ENCODE measurements at regions not wholly inside any gene's neighbourhood (a gene's known extent, or its start where the extent isn't known, plus 50 kb on each side); places are given as distances from the start of the nearest gene placed in this dataset.

DNA sequence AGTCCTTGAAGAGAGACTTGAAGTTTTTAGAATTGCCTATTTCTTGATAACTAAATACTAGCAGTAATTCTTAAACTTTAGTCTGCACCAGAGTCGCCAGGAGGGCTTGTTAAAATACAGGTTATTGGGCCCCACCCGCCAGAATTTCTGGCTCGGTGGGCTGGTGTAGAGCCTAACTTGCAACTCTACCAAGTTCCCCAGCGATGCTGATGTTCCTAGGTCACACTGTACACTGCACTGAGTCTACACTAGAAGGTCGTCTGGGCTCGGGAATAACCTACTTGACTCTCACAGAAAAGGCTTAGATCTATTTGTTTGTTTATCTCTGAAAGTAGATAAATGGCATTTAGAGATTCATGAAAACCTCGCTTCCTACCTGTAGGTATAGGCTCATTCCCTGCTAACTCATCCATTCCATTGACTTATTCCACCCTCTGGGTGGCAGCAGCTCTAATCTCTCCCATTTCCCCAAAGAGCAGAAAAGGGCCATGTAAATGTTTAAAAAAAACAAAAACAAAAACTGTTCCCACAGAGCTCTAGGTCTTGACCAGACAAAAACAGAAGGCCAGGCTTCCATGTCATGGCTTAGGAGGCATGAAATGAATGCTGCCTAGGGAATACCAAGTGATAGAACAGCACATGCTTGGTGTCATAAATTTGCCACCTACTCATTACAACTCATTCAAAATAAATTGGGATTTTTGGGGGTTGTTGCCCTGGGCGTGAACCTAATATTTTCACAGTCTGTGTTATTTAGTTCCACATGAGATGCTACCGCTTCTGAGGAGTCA, 292.1 kb downstream of the ADGB start:
- Histone ChIP-seq H3F3A (ENCODE audit: low read length, unreplicated experiment) (no peaks in the 10 kb centered on the region), H3K4me2 (ENCODE audit: low read length) (no peak overlapping the region), H3K4me3 (ENCODE audit: low read length) (no peak overlapping the region), H3K9ac (ENCODE audit: low read length) (no peak overlapping the region), H4K20me1 (ENCODE audit: low read length) (no peaks in the 10 kb centered on the region), H3K27me3 (ENCODE audit: low read length) (no peaks in the 10 kb centered on the region), H3K4me1 (ENCODE audit: insufficient read depth, low read length) (peaks cover 6% of the 10 kb centered on the region; the same call in 1 of the 2 replicates), H3K9me3 (ENCODE audit: low read length) (no peaks in the 10 kb centered on the region), H3K36me3 (ENCODE audit: low read depth, low read length) (no peaks in the 10 kb centered on the region), H3K27ac (ENCODE audit: low read length) (no peak overlapping the region), H2AFZ (ENCODE audit: low read length) (no peak overlapping the region), H3K9me2 (replicated peaks; ENCODE audit: low read length) (no peaks in the 10 kb centered on the region), H3K79me2 (ENCODE audit: low read length) (no peaks in the 10 kb centered on the region)
- ChIA-PET POLR2A (ENCODE audit: unreplicated experiment) (no interaction called here), CTCF (no interaction called here)
- TF ChIP-seq EZH2phosphoT487 (IDR thresholded peaks at IDR 0.05; ENCODE audit: borderline replicate concordance, low read length): no peak
- TF ChIP-seq EZH2 (IDR thresholded peaks at IDR 0.05; ENCODE audit: low read length, unreplicated experiment): no peak
- TF ChIP-seq, protein P1, sequence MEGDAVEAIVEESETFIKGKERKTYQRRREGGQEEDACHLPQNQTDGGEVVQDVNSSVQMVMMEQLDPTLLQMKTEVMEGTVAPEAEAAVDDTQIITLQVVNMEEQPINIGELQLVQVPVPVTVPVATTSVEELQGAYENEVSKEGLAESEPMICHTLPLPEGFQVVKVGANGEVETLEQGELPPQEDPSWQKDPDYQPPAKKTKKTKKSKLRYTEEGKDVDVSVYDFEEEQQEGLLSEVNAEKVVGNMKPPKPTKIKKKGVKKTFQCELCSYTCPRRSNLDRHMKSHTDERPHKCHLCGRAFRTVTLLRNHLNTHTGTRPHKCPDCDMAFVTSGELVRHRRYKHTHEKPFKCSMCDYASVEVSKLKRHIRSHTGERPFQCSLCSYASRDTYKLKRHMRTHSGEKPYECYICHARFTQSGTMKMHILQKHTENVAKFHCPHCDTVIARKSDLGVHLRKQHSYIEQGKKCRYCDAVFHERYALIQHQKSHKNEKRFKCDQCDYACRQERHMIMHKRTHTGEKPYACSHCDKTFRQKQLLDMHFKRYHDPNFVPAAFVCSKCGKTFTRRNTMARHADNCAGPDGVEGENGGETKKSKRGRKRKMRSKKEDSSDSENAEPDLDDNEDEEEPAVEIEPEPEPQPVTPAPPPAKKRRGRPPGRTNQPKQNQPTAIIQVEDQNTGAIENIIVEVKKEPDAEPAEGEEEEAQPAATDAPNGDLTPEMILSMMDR (conservative IDR thresholded peaks at IDR 0.05; ENCODE audit: low read depth, low read length): no peak
- intact Hi-C loops (cut with micrococcal nuclease): no loop called here
- BruUV-seq (replicated peaks): no TSS peak
- no peak for ATAC-seq
- DNase-seq: no peak

- H3K4me3 ChIP-seq (ENCODE audit: low read length): no peak overlapping the region
- TF ChIP-seq, protein P1 (conservative IDR thresholded peaks at IDR 0.05; ENCODE audit: low read depth, low read length): no peak
- TF ChIP-seq EZH2phosphoT487 (IDR thresholded peaks at IDR 0.05; ENCODE audit: borderline replicate concordance, low read length): no peak
- TF ChIP-seq EZH2 (IDR thresholded peaks at IDR 0.05; ENCODE audit: low read length, unreplicated experiment): no peak
- H4K20me1 ChIP-seq (ENCODE audit: low read length): no peaks in the 10 kb centered on the region
- no peaks in the 10 kb centered on the region for H3K9me2 ChIP-seq (replicated peaks; ENCODE audit: low read length)
- H3K9me3 ChIP-seq (ENCODE audit: low read length): no peaks in the 10 kb centered on the region
- H3K27me3 ChIP-seq (ENCODE audit: low read length): no peaks in the 10 kb centered on the region
- H3K4me2 ChIP-seq (ENCODE audit: low read length): no peak overlapping the region
- no peaks in the 10 kb centered on the region for H3F3A ChIP-seq (ENCODE audit: low read length, unreplicated experiment)
- CTCF ChIA-PET: no interaction called here
- H3K79me2 ChIP-seq (ENCODE audit: low read length): no peaks in the 10 kb centered on the region
- intact Hi-C loops (cut with micrococcal nuclease): no loop called here
- H2AFZ ChIP-seq (ENCODE audit: low read length): no peak overlapping the region
- POLR2A ChIA-PET (ENCODE audit: unreplicated experiment): no interaction called here
- ATAC-seq (no peak), DNase-seq (no peak)
- no peak overlapping the region for H3K27ac ChIP-seq (ENCODE audit: low read length)
- peaks cover 6% of the 10 kb centered on the region; the same call in 1 of the 2 replicates for H3K4me1 ChIP-seq (ENCODE audit: insufficient read depth, low read length)
- no peaks in the 10 kb centered on the region for H3K36me3 ChIP-seq (ENCODE audit: low read depth, low read length)
- no TSS peak for BruUV-seq (replicated peaks)
- no peak overlapping the region for H3K9ac ChIP-seq (ENCODE audit: low read length)
Measured at GRCh38 chr6:146891615-146892265, 293.0 kb downstream of the ADGB start.

DNA sequence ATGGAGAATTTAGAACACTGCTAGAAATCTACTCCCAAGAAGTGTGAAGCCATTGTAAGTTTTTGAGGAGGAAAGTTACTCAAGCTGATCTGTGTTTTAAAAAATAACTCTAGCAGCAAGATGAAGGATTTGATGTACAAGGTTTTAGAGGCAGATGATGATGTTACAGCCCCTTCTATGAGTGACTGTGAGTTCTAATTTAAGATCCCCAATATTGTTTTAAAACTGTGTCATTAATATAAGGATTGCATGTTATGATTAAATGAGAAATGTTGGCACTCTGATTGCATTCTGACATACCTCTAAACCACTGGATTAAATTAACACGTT, 293.5 kb downstream of the ADGB start:
- intact Hi-C loops (cut with micrococcal nuclease): no loop called here
- Histone ChIP-seq H3K27me3 (ENCODE audit: low read length) (no peaks in the 10 kb centered on the region), H4K20me1 (ENCODE audit: low read length) (no peaks in the 10 kb centered on the region), H3F3A (ENCODE audit: low read length, unreplicated experiment) (no peaks in the 10 kb centered on the region), H3K9me2 (replicated peaks; ENCODE audit: low read length) (no peaks in the 10 kb centered on the region), H3K36me3 (ENCODE audit: low read depth, low read length) (no peaks in the 10 kb centered on the region), H3K4me2 (ENCODE audit: low read length) (no peak overlapping the region), H3K79me2 (ENCODE audit: low read length) (no peaks in the 10 kb centered on the region), H3K4me3 (ENCODE audit: low read length) (no peak overlapping the region), H3K9me3 (ENCODE audit: low read length) (no peaks in the 10 kb centered on the region), H3K4me1 (ENCODE audit: insufficient read depth, low read length) (peaks cover 6% of the 10 kb centered on the region; the same call in 1 of the 2 replicates), H2AFZ (ENCODE audit: low read length) (no peak overlapping the region), H3K27ac (ENCODE audit: low read length) (no peak overlapping the region), H3K9ac (ENCODE audit: low read length) (no peak overlapping the region)
- ChIA-PET CTCF (no interaction called here), POLR2A (ENCODE audit: unreplicated experiment) (no interaction called here)
- BruUV-seq (replicated peaks): no TSS peak
- no peak for DNase-seq
- TF ChIP-seq EZH2 (IDR thresholded peaks at IDR 0.05; ENCODE audit: low read length, unreplicated experiment) (no peak), EZH2phosphoT487 (IDR thresholded peaks at IDR 0.05; ENCODE audit: borderline replicate concordance, low read length) (no peak)
- TF ChIP-seq, protein P1 (conservative IDR thresholded peaks at IDR 0.05; ENCODE audit: low read depth, low read length): no peak
- ATAC-seq: no peak

All from PC-3 (cell line).